NCI-H1417 (cell line): ENCODE measurements at regions not wholly inside any gene's neighbourhood (a gene's known extent, or its start where the extent isn't known, plus 50 kb on each side); places are given as distances from the start of the nearest gene placed in this dataset.

Source experiments
- DNase-seq, 3 experiments: peaks; one replicate each; lab custom pipeline; 2025; lab: John Stamatoyannopoulos, UW

DNA sequence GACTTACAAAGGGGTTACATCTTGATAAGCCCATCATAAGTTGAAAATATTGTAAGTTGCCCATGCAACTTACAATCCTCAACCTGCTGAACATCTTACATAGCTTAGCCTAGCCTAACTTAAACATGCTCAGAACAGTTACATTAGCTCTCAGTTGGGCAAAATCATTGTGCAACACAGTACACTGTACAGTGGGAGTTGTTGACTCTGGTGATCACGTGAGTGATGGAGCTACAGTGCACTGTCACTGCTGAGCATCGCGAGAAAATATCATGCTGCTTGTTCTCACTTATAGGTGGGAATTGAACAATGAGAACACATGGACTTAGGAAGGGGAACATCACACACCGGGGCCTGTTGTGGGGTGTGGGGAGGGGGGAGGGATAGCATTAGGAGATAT lies 214.9 kb upstream of the ZMIZ1 start:
- peak in 1 of 3 experiments; percentile 2 for DNase-seq

DNA sequence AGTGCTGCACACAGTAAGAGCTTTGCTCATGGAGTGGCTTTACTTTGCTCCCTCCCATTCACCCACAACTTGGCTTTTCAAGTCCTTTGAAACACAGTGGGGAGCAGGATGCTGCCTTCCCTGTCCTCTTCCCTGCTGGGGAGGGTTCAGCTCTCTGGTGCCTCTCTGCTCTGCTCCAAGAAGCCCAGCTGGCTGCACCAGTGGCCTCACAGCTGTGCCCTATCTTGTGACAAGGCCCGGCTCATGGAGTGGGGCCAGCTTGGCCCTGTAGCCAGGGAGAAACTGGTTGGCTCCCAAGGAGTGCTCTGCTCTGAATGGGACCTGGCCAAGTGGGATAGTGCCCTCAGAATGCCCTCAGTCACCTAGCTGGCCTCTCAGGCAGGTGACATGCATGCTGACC lies 212.3 kb upstream of the ZMIZ1 start:
- DNase-seq = no peak

DNA sequence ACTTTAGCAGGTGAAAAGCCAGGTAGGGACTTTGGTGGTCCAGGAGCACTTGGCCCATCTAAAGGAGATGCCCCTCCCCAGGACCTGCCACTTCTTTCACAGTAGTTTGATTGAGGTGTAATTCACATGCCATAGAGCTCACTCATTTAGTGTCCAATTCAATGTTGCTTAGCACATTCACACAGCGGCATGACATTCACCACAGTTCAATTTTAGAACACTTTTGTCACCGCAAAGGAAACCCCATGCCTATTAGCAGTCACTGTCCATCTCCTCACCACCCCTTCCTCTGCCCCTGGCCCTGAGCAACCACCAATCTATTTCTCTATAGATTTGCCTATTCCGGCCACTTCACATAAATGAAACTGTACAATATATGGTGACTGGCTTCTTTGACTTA lies 211.6 kb upstream of the ZMIZ1 start:
- DNase-seq = no peak

DNA sequence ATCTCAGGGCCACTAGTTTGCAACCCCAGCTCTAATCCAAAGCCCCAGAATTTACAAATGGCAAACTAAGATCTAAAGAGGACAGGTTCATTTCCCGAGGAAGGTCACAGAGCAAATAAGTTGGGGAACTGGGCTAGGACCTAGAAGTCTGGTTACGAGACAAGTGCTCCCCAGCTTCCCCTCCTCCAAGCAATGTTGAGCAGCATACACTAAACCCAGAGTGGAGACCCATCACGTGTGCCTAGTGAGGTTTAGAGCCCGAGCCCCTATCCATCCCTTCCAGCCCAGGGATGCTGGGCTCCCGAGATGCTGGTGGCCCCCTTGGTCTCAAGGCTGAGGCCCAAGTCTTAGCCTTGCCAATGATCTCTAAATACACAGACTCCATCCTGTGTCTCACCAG lies 209.5 kb upstream of the ZMIZ1 start:
- DNase-seq = no peak

DNA sequence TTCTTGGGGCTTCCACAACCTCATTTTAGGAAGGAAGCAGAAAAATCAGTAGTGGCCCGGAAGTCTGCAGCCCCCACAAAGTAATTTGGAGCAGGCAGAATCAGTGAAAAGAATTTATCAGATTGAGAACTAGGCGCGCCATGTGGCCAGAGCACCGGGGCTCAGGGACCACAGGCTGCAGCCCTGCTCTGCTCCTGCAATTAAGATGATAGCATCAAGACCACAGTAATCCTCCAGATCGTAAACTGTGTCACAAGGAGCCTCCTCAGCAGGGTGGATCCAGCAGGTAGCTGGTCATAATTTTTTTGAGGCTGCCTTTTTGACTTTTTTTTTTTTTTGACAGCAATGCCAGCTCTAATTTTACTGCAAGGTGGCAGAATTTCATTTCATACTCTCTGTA lies 209.0 kb upstream of the ZMIZ1 start:
- DNase-seq = peak in 1 of 3 experiments; percentile 0

DNA sequence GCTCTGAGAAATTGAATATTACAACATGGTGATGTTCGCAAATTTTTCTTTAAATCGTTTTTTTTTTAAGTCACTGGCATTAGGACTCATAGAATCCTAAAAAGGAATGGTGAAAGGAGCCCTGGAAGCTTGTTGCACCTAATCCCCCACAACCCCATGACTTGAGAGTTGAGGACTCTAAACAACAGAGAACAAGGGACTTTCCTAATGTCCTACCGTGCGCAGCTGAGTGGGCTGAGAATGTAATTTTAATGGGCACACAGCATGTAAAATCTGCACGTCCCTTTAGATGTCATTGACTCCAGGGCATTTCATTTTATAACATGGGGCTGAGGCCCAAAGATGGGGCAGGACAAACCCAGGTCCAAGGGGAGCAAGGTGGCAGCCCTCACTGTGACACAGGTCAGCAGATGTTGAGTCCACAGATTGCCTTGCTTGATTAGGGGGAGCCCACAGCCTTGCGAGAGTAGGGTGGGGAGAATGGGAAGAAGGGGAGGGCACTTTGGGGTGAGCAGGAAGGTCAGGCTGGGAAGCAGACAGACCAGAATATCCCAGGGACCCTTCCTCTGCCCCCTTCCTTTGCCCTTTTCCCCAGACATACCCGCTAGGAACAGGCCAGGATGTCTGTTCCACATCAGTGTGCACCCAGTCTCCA lies 208.4 kb upstream of the ZMIZ1 start:
- no peak for DNase-seq

DNA sequence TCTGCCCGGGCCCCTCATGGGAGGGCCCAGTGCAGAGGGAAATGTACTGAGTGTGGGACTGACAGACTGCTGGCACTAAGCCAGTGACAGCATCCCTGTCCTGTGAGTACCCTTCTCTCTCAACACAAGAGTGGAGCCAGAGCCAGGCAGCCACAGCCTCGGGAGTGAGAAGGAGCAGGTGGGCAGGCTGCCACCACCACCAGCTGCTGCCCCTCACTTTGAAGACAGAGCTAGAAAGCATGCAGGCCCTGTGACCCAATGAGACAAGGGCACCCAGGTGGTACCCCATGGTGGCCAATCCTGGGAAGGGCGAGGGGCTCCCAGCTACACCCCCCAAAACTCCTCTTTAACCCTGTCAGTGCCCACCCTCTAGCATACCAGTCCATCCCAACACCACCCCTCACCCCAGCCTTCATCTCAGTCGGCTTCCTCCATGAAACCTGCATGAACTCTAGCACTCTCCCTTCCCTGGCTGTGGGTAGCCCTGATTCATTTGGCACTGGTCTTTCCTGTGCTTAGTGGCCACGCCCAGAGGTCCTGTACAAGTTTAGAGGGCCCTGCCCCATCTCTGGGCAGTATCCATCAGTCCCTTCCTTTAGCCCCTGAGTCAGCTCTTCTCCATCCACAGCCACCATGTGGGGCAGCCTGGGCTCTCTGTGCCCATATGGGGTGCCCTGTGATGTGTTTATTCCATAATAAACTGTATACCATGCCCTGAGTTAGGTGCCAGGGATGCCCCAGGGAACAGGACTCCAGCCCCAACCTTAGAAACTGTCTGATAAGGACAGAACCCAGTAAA lies 207.0 kb upstream of the ZMIZ1 start:
- DNase-seq = peak in 2 of 3 experiments; percentile 1 to 20

DNA sequence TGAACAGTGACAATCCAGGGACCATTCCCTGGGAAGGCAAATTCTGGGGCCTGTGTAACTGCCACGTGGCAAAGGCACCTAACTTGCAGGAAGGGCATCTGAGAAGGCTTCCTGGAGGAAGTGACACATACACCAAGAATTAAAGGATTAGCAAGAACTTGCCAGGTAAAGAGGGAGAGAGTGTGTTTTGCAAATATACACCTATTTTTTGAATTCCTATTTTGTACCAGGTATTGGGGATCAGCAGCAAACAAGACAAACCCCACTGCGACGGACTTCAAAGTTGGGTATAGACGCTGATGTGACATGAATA lies 206.5 kb upstream of the ZMIZ1 start:
- no peak for DNase-seq

DNA sequence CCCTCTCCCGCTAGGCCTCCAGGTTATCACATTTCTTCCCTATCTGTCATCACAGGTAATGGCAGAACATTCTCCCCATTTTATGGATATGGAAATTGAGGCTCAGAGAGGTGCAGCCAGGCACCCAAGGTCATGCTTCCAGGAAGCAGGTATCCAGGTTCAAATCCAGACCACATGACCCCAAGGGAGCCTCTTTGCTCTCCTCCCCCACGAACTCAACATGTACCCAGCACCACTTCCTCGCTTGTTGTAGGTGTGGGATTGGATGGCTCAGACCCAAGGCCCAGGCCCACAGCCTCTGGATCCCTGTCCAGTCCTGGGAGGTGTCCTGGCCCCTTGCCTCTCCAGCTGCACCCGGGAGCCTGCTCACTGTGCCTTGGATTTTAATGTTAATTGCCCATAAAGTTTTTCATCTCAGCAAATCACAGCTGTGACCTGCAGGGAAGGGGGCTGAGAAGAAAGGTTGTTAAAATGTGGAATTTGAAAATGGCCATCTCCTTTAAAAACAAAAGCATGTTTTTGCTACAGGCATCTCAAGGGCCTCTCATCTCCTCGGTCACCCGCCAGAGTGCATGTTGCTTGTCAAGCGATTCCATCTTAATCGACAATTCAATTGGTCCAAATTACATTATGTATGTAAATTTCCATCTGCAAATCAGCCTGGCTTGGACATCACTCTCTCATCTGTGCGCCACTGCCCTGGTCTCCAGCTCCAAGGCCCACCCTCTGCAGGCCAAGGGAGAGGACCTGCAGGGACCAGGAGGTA lies 205.4 kb upstream of the ZMIZ1 start:
- DNase-seq = peak in 1 of 3 experiments; percentile 35

DNA sequence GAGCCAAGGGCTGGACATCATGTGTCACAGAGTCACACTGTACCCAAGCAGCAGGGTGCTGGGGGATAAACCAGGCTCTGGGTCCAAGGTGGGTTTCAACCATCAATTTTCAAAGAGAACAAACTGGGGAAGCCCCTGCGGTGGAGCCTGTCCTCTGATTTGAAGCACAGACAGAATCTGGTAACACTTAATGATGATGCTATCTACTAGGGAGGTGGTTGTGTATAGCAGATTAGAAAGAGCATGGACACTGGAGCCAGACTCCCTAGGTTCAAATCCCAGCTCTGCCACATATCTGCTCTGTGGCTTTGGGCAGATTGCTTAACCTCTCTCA lies 204.9 kb upstream of the ZMIZ1 start:
- no peak for DNase-seq

DNA sequence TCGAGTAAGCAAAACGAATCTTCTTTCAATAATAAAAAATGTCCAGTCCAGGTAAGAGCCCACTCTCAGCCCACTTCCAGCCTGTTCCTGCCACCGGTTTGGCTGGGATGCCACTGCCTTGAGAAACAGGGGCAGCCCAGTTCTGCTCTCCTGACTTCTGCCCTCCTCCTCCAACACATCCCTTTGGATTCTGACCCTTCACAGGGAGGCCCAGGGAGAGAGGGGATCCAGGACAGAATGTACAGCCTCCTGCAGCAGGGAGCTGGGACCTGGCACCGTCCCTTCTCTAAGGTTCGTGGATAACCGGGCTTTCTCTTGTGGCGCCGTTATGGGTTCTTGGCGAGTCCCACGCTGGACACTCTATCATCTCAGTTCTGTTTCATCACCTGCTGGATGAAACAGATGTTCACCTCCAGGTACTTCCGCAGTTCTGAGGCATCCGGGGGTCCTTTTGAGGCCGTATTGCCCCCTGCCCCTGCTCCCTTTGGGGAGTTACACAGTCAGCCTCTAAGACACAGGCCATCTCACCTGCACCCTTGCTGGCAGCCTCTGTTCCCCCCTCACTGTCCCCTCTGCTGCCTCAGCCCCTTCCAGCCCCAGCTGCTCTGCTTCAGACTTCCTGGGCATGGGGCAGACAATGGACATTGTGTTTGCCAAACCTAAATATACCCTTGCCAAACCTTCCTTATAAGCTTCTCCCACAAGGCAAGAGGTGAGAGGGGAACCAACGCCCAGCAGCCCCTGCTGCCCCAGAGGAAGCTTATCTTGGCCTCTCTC lies 203.8 kb upstream of the ZMIZ1 start:
- no peak for DNase-seq

DNA sequence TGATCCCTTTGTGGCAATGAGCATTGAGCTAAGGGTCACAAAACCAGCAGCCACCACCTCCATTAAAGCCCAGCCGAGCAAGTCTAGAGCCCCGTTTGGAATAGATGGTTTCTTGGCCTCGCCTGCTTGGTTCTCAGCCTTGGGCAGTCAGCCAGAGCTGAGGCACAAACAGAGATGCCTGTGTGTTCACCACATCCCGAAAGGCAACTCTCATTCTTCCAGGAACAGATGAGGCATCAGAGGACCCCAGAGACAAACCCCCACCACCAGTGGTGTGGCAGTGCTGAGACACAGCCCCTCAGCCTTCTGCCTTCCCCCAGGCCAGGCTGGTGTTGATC lies 203.3 kb upstream of the ZMIZ1 start:
- no peak for DNase-seq

DNA sequence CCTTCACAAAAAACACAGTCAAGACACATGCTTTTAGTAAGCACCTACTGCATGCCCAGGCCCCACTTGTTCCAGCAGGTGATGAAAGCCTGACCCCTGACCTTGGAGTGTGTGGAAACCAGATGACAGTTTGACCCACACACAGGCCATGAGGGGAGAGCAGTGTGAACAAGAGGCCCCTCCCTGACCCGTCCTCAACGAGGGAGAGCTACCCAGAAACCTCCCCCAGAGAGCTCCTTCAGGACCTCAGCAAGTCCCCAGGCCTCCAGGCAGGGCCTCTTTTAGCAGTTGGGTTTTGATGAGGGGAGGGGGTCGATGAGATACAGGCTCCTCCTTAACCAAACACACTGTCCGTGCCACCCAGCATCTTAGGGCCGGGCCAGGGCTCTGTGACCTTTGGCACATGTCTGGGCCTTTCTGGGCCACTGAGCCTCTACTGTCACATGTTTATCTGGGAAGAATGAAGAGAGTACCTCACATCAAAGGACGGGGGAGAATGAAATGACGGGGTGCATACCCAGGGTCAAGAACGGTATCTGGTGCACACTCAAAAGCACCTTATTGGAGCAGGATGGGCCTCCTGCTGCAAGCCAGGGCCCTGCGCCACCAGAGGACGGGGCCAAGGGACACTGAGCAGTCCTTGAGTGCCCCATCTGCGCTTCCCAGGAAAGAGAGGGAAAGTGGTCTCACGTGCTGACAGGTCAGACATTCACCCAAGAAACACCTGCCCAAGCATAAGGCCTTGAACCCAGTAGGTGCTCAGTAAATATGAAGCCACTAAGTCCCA lies 202.6 kb upstream of the ZMIZ1 start:
- DNase-seq = no peak

DNA sequence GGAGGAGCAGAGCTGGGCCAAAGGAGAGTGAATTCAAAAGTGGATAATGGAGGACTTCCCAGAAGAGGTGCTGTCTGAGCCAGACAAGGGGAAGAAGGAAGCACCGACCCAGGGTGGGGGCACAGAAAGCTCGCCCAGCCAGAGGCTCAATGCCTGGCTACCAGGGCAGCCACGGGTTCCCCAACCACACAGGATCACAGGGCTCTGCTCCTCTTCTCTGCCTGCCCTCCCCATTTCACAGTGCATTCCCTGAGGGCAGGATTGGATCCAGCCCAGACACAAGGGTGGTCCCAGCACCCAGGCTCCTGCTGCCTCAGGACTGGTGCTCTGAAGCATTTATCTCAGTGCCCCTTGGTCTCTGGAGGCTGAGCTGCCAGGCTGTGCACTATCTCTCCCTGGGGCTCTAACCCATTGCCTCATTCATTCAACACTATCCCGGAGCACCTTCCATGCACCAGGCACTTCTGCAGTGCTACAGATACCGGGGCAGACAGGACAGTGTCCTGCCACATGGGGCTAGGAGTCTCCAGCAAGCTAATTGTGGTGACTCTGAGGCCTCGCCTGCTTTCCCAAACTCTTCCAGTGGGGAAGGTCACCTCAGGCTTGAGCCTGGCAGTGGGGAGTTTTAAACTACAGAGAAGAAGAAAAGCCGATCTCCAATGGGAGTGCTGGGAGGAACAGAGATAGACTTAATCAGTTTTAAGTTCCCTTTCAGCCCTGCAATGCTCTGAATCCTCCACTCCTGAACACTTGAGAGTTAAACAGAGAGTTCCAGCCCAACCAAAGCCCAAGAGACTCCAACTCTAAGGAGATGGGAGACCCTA lies 201.8 kb upstream of the ZMIZ1 start:
- no peak for DNase-seq

DNA sequence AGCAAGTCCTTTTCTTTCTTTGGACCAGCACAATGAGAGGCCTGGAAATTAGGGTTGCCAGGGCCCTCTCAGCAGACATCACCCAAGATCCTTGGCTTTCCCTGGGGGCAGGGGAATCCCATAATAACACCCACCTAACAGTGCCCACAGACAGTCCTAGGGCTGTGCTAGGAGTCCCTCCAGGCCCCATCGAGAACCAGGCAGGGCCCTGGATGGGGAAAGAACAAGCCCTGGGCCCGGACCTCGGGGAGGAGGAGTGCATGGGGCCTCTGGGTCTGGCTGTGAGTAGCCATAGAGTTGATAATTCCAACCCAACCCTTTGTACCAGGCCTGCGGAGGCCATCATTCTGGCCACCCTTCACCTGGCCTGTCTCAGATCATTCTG lies 201.2 kb upstream of the ZMIZ1 start:
- DNase-seq = no peak

DNA sequence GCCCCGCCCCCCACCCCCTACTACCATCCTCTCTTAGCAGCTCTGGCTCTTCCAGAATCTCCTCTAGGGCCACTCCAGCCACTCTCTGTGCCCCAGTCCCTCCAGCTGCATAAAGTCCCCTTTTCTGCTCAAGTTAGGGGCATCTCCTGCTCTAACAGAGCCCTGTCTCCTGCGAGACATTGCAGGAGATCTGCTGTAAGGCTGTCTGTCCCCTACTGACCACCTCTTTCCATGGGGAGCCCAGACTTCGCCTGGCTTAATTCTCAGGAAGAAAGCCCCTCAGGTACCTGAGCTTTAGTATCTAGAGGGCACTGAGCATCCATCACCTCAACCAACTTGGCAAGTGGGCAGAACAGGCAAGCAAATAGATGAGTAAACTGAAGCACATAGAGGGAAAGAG lies 200.7 kb upstream of the ZMIZ1 start:
- DNase-seq = no peak

DNA sequence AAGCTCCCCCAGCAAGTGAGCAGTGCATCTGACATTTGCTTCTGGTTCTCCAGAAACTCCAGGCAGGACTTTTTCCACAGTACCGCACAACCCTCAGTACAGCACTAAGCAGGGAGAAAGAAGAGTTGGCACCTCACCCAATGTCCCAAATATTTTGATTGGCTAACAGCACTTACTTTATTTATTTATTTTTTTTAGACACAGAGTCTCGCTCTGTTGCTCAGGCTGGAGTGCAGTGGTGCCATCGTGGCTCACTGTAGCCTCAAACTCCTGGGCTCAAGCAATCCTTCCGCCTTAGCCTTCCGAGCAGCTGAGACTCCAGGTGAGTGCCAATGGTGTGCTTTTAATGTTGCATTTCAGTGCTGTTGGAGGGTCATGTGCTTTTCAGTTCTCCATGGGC lies 200.3 kb upstream of the ZMIZ1 start:
- no peak for DNase-seq

DNA sequence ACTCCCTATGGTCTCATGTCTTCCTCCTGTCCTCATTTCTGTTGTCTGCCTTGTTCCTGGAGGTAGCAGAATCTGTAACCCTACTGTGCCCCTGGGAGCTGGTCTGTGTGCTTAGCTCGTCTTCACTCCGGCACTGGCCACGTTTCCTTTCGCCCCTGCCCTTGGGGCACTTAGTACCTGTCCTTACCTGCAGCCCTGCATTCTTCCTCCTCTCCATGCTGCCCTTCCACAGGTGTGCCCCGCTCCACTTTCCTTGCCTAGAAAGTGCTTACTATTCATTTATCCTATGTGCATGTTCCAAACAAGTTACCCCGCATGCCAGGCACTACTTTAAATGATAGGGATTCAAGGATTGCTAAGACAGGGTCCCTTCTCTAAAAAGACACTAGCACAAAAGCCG lies 199.9 kb upstream of the ZMIZ1 start:
- DNase-seq = no peak

DNA sequence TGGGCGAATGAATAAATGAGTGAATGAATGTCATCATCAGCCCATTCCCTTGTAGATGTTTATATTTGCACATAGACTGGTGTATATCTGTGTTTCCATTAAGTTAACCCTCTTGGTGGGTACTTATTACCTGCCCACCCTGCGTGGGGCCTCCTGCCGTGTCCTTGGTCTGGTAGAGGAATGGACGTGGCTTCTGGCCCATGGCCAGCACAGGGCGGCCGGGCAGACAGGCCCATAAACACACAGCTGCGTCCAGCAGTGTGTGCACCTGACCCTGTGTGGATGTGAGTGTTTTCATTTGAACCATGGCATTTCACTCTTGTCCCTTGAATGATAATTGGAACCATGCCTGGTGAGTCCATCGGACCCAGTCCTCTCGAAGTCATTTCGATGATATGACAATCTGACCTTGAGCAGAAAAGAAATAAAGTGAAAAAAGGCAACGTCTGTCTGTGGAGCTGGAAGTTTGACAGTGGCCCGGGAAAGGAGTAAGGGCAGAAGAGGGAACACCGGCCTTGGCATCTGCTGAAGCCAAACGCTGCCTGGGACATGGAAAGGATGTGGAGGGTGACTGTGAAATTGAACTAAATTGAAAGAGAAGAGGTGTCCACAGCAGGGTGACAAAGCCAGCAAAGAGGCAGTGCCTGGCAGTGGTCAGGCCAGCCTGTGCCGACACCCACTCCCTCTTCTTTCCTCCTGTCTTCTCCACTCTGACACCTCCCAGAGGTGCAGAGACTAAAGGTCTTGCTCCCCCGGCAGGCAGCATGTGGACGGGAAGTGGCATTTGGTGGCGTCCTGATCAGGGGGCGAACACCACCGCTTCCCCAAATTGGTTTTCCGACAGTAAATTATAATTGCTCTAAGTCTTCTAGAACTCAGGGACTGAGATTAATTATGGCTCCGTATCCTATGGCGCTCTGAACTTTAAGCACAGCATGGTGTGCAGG lies 199.0 kb upstream of the ZMIZ1 start:
- DNase-seq = no peak

DNA sequence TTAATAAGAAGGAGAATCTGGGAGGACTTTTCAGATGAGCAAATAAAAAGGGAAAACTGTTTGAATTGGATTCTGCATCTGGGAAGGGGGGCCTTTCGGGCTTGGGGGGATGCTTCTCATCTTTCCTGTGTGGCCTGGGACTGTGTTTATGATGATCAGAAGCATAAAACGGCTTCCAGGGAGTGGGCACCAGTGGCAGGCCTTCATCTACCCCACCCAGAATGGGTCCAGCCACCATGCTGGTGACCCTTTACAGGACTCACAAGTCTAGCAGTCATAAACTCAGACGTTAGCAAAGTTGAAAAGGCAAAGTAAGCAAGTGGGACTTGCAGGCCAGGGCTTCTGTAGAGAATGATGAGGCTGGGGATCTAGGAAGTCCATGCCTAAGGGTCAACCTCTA lies 198.3 kb upstream of the ZMIZ1 start:
- no peak for DNase-seq
